ENCODE measurements at regions not wholly inside any gene's neighbourhood (a gene's known extent, or its start where the extent isn't known, plus 50 kb on each side); places are given as distances from the start of the nearest gene placed in this dataset.

DNA sequence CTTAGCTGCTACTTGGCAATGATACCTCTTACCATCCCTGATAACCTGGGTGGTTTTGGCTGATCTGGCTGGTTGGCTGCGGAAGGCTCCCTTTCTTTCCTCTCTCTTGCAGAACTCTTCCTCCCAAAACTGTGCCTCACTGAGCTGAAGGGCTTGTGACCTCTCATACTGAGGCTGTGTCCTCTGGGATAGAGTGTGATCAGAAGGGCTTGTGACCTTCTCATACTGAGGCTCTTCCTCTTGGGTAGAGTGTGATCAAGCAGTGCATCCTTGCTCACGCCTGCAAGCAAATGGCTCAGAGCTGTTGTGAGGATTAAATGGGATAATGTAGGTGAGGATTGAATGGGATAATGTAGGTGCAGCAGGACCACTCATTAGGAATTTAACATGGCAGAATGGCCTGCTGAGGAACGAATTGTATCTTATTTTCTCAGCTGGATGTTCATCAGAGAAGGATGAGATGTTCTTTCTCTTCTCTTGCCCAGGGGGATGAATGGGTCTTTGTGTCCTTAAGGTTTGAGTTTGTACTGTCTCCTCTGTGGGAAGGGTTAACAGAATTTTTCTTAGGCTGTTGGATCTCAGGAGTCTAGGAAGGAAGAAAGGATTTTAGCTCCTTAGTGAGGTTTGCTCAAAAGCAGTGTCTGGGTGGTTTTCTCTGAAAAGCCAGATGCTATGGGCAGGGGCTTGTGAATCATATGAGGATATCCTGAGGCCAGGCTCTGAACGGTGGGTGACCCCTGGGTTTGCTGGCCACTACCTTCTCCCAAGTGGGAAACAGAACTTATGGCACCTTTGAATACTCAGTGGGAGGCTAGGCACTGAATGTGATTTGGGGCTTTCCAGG lies 130.0 kb upstream of the HS3ST2 start:
- H3K36me3 ChIP-seq (ENCODE audit: insufficient read depth, low read length, poor library complexity, severe bottlenecking): no peaks in the 10 kb centered on the region
- BruUV-seq (replicated peaks): no TSS peak
- ChIA-PET POLR2A (ENCODE audit: low non-redundant PET) (interaction anchor here (0.6 kb wide), 1 partner anchor 386 kb away, joined by 3 read pairs; no protein-coding TSS in a partner anchor), CTCF (no interaction called here)
- H3K27me3 ChIP-seq (replicated peaks; ENCODE audit: insufficient read depth, low read depth, low read length, poor library complexity): peaks cover 15% of the 10 kb centered on the region
- H3K4me3 ChIP-seq (ENCODE audit: low read depth, low read length, poor library complexity, severe bottlenecking): no peak overlapping the region
- no peak for DNase-seq (ENCODE audit: low spot score)
- intact Hi-C loops (cut with micrococcal nuclease; ENCODE audit: unreplicated experiment): no loop called here
- TF ChIP-seq EZH2 (IDR thresholded peaks at IDR 0.05; ENCODE audit: borderline replicate concordance, low read depth, low read length, poor library complexity, severe bottlenecking): no peak
- TF ChIP-seq, protein P1, sequence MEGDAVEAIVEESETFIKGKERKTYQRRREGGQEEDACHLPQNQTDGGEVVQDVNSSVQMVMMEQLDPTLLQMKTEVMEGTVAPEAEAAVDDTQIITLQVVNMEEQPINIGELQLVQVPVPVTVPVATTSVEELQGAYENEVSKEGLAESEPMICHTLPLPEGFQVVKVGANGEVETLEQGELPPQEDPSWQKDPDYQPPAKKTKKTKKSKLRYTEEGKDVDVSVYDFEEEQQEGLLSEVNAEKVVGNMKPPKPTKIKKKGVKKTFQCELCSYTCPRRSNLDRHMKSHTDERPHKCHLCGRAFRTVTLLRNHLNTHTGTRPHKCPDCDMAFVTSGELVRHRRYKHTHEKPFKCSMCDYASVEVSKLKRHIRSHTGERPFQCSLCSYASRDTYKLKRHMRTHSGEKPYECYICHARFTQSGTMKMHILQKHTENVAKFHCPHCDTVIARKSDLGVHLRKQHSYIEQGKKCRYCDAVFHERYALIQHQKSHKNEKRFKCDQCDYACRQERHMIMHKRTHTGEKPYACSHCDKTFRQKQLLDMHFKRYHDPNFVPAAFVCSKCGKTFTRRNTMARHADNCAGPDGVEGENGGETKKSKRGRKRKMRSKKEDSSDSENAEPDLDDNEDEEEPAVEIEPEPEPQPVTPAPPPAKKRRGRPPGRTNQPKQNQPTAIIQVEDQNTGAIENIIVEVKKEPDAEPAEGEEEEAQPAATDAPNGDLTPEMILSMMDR (conservative IDR thresholded peaks at IDR 0.05; ENCODE audit: low read depth, low read length): no peak
- peaks cover 7% of the 10 kb centered on the region for H3K9me3 ChIP-seq (ENCODE audit: low read depth, low read length, poor library complexity, severe bottlenecking)
- no peaks in the 10 kb centered on the region for H3K4me1 ChIP-seq (ENCODE audit: insufficient read depth, low read length, poor library complexity, severe bottlenecking)
- H3K27ac ChIP-seq (ENCODE audit: low read depth, low read length, poor library complexity, severe bottlenecking): no peak overlapping the region

DNA sequence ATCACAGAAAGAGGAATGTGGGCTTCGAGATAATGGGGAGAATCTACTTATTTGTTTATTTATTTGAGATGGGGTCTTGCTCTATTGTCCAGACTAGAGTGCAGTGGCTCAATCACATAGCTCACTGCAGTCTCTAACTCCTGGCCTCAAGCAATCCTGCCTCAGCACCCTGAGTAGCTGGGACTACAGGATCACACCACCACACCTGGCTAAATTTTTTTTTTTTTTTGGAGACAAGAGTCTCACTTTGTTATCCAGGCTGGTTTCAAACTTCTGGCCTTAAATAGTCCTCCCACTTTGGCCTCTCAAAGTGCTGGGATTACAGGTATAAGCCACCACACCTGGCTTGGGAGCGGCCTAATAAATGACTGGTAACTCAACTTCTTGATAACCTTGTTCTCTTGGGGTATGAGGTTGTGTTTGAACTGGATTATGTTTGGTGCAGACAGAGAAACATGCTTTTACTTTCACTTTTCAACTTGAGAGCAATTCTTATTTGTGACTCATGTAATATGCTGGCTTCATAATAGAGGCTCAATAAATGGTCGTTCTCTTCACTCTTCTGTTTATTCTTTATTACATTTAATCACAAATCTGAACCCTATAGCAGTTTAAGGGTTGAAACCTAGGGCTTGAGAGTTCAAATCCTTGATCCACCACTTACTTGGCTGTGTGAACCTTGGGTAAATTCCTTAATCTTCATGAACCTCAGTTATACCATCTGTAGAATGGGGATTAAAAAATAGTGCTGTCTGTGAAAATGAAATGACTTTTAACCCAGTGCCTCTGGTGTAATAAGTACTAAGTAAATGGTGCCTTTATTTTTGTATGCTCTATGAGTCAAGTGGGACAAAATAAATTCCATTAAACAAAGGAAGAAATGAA lies 129.1 kb upstream of the HS3ST2 start:
- Histone ChIP-seq H3K4me3 (ENCODE audit: low read depth, low read length, poor library complexity, severe bottlenecking) (no peak overlapping the region), H3K36me3 (ENCODE audit: insufficient read depth, low read length, poor library complexity, severe bottlenecking) (no peaks in the 10 kb centered on the region), H3K9me3 (ENCODE audit: low read depth, low read length, poor library complexity, severe bottlenecking) (peaks cover 7% of the 10 kb centered on the region), H3K27me3 (replicated peaks; ENCODE audit: insufficient read depth, low read depth, low read length, poor library complexity) (peaks cover 7% of the 10 kb centered on the region), H3K4me1 (ENCODE audit: insufficient read depth, low read length, poor library complexity, severe bottlenecking) (no peaks in the 10 kb centered on the region), H3K27ac (ENCODE audit: low read depth, low read length, poor library complexity, severe bottlenecking) (no peak overlapping the region)
- no peak for DNase-seq (ENCODE audit: low spot score)
- ChIA-PET CTCF (interaction anchor here (0.6 kb wide), 1 partner anchor 214 kb away, joined by 3 read pairs; no protein-coding TSS in a partner anchor), POLR2A (ENCODE audit: low non-redundant PET) (no interaction called here)
- no TSS peak for BruUV-seq (replicated peaks)
- TF ChIP-seq, protein P1 (conservative IDR thresholded peaks at IDR 0.05; ENCODE audit: low read depth, low read length): no peak
- no peak for TF ChIP-seq EZH2 (IDR thresholded peaks at IDR 0.05; ENCODE audit: borderline replicate concordance, low read depth, low read length, poor library complexity, severe bottlenecking)
- intact Hi-C loops (cut with micrococcal nuclease; ENCODE audit: unreplicated experiment): no loop called here

- no TSS peak for BruUV-seq (replicated peaks)
Measured at GRCh38 chr16:22685459-22685830, 128.5 kb upstream of the HS3ST2 start.

More at GRCh38 chr16:22685459-22685830, 128.5 kb upstream of the HS3ST2 start:
- Histone ChIP-seq H3K36me3 (ENCODE audit: insufficient read depth, low read length, poor library complexity, severe bottlenecking) (no peaks in the 10 kb centered on the region), H3K4me1 (ENCODE audit: insufficient read depth, low read length, poor library complexity, severe bottlenecking) (no peaks in the 10 kb centered on the region), H3K9me3 (ENCODE audit: low read depth, low read length, poor library complexity, severe bottlenecking) (peaks cover 7% of the 10 kb centered on the region), H3K27ac (ENCODE audit: low read depth, low read length, poor library complexity, severe bottlenecking) (no peak overlapping the region), H3K4me3 (ENCODE audit: low read depth, low read length, poor library complexity, severe bottlenecking) (no peak overlapping the region), H3K27me3 (replicated peaks; ENCODE audit: insufficient read depth, low read depth, low read length, poor library complexity) (peaks cover 4% of the 10 kb centered on the region)
- no peak for DNase-seq (ENCODE audit: low spot score)
- no peak for TF ChIP-seq EZH2 (IDR thresholded peaks at IDR 0.05; ENCODE audit: borderline replicate concordance, low read depth, low read length, poor library complexity, severe bottlenecking)
- TF ChIP-seq, protein P1 (conservative IDR thresholded peaks at IDR 0.05; ENCODE audit: low read depth, low read length): no peak
- intact Hi-C loops (cut with micrococcal nuclease; ENCODE audit: unreplicated experiment): no loop called here
- POLR2A ChIA-PET (ENCODE audit: low non-redundant PET): no interaction called here
- CTCF ChIA-PET: interaction anchor here (0.6 kb wide), 1 partner anchor 213 kb away, joined by 3 read pairs; no protein-coding TSS in a partner anchor

All from A673 (cell line).